Osteocyte (in vitro differentiated cells): ENCODE measurements at regions not wholly inside any gene's neighbourhood (a gene's known extent, or its start where the extent isn't known, plus 50 kb on each side); places are given as distances from the start of the nearest gene placed in this dataset.

Source experiments
- DNase-seq: peaks from one replicate; pipeline ENCODE4 v3.0.0; 2021; ENCODE audit warnings: mixed read lengths; ENCODE audit not compliant: unreplicated experiment; ENCODE audit errors: extremely low spot score
- H3K27ac Mint-ChIP-seq: one replicate; pipeline ENCODE4 v1.8.0; 2021; ENCODE audit warnings: mild to moderate bottlenecking, mixed read lengths; ENCODE audit not compliant: unreplicated experiment
- H3K27me3 Mint-ChIP-seq: one replicate; pipeline ENCODE4 v1.8.0; 2021; ENCODE audit warnings: mixed read lengths; ENCODE audit not compliant: unreplicated experiment
- H3K36me3 Mint-ChIP-seq: one replicate; pipeline ENCODE4 v1.8.0; 2021; ENCODE audit warnings: mixed read lengths; ENCODE audit not compliant: unreplicated experiment
- H3K4me1 Mint-ChIP-seq: one replicate; pipeline ENCODE4 v1.8.0; 2021; ENCODE audit warnings: mixed read lengths; ENCODE audit not compliant: unreplicated experiment
- H3K4me3 Mint-ChIP-seq: one replicate; pipeline ENCODE4 v1.8.0; 2021; ENCODE audit warnings: mild to moderate bottlenecking, moderate library complexity, mixed read lengths; ENCODE audit not compliant: unreplicated experiment
- H3K9me3 Mint-ChIP-seq: one replicate; pipeline ENCODE4 v1.8.0; 2021; ENCODE audit warnings: mixed read lengths; ENCODE audit not compliant: unreplicated experiment
- TF ChIP-seq, protein P1 (sequence below): fragments of 200-600 bp; sonication (generic); IDR thresholded peaks from 2 replicates; pipeline ENCODE4 v1.5.0; 2021; ENCODE audit warnings: antibody characterized with exemption, mild to moderate bottlenecking, moderate library complexity

DNA sequence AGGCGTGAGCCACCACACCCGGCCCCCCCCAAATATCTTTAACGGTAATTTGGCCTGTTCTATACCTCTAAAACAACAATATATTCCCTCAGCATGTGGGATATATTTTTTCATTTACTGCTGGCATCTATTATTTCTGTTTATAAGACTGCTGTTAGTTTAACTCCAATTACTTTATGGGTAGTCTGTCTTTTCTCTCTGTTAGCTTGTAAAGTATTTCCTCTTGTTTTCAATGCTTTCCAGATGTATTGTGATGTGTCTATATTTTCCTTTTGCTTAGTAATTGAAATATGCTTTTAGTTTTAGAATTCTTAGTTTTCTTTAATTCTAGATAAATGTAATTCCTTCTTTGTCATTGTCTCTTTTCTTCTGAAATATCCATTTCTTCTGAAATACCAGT is 445.8 kb downstream of the ANKRD50 start:
- H3K27ac Mint-ChIP-seq, result peak overlapping the region; percentile 28
- H3K27me3 Mint-ChIP-seq, result no peaks in the 10 kb centered on the region
- no peak for DNase-seq
- no peaks in the 10 kb centered on the region for H3K4me1 Mint-ChIP-seq
- peaks cover under 1% of the 10 kb centered on the region for H3K9me3 Mint-ChIP-seq
- TF ChIP-seq, protein P1, sequence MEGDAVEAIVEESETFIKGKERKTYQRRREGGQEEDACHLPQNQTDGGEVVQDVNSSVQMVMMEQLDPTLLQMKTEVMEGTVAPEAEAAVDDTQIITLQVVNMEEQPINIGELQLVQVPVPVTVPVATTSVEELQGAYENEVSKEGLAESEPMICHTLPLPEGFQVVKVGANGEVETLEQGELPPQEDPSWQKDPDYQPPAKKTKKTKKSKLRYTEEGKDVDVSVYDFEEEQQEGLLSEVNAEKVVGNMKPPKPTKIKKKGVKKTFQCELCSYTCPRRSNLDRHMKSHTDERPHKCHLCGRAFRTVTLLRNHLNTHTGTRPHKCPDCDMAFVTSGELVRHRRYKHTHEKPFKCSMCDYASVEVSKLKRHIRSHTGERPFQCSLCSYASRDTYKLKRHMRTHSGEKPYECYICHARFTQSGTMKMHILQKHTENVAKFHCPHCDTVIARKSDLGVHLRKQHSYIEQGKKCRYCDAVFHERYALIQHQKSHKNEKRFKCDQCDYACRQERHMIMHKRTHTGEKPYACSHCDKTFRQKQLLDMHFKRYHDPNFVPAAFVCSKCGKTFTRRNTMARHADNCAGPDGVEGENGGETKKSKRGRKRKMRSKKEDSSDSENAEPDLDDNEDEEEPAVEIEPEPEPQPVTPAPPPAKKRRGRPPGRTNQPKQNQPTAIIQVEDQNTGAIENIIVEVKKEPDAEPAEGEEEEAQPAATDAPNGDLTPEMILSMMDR, result no peak
- no peak overlapping the region for H3K4me3 Mint-ChIP-seq
- no peaks in the 10 kb centered on the region for H3K36me3 Mint-ChIP-seq

DNA sequence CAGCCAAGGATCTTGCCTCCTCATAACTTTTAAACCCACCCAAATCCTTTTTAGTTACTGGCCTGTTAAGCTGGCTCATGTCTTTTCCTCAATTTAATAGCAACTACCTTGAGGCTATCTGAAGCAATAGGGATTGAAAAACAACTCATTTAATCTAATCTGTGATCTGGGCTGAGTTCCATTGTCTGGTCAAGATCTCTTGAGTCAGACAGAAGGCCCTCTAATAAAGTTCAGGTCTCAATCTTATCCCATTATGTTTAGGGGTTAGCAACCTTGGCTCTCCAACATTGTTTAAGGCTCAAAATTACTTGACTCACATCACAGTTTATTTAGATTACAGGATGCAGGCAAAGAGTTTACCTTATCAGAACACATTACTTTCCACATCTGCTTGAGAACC is 436.1 kb downstream of the ANKRD50 start:
- H3K36me3 Mint-ChIP-seq, result peaks cover 2% of the 10 kb centered on the region
- TF ChIP-seq, protein P1, result no peak
- peaks cover 14% of the 10 kb centered on the region for H3K4me1 Mint-ChIP-seq
- peaks cover 24% of the 10 kb centered on the region for H3K9me3 Mint-ChIP-seq
- H3K4me3 Mint-ChIP-seq, result no peak overlapping the region
- no peak for DNase-seq
- no peak overlapping the region for H3K27ac Mint-ChIP-seq
- no peaks in the 10 kb centered on the region for H3K27me3 Mint-ChIP-seq

DNA sequence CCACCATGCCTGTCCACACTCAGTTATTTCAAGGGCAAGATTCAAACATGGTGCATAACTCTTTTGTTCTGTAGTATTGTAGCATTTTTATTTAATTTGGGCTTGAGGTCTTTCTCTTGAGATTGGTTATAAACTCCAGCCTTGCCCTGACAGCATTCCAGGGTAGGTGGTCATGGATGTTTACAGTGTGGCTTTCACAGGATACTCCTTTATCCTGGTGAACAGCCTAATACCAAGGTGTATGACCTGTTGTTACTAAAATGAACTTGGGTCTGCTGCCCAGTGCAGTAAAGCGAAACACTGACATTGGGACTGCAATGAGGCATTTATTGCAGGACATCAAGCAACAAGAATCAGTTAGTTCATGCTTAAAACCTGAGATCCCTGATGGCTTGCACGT is 434.8 kb downstream of the ANKRD50 start:
- Mint-ChIP-seq H3K36me3 (peaks cover 2% of the 10 kb centered on the region), H3K4me3 (no peak overlapping the region), H3K9me3 (peaks cover 14% of the 10 kb centered on the region), H3K27ac (no peak overlapping the region), H3K4me1 (peaks cover 14% of the 10 kb centered on the region), H3K27me3 (no peaks in the 10 kb centered on the region)
- TF ChIP-seq, protein P1, result no peak
- DNase-seq, result no peak

DNA sequence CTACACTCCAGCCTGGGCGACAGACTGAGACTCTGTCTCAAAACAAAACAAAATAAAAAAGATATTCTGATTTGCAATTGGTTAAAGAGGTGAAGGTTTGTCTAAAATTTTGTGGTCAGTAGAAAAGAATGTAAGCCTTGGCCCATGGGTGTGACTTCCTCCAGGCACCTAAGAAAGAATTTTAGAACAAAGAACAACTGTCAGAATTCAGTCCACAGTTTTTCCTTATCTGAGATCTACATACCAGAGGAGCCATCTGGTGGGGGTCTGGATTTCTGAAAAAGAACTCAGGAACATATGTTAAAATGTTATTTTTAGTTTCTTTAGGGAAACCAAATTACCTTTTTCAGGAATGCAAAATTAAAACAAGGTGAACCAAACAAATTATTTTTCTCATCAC is 434.1 kb downstream of the ANKRD50 start:
- TF ChIP-seq, protein P1, result no peak
- Mint-ChIP-seq H3K4me1 (peaks cover 14% of the 10 kb centered on the region), H3K27ac (no peak overlapping the region), H3K36me3 (no peaks in the 10 kb centered on the region), H3K9me3 (peaks cover 10% of the 10 kb centered on the region), H3K27me3 (no peaks in the 10 kb centered on the region), H3K4me3 (no peak overlapping the region)
- no peak for DNase-seq

DNA sequence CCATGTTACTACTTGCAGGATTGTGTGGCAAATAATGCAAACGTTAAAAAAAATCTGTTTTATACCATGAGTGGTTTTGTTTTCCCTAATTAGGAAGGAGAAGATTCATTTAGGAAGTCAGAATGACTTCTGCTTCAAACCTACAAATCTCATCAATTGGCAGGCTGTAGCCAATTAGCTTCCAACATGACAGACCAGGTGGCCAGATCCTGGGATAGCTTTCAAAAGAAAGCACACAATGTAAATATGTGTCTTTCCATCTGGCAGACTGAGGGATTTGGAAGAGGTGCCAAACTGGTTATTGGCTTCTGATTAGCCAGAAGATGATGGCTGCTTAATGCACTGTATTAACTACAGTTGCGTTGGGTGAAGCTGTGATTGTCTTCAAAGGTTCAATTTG is 432.8 kb downstream of the ANKRD50 start:
- TF ChIP-seq, protein P1, result no peak
- no peaks in the 10 kb centered on the region for H3K27me3 Mint-ChIP-seq
- no peak for DNase-seq
- peaks cover 14% of the 10 kb centered on the region for H3K4me1 Mint-ChIP-seq
- no peaks in the 10 kb centered on the region for H3K36me3 Mint-ChIP-seq
- no peak overlapping the region for H3K27ac Mint-ChIP-seq
- H3K4me3 Mint-ChIP-seq, result no peak overlapping the region
- no peaks in the 10 kb centered on the region for H3K9me3 Mint-ChIP-seq
